Esophagus muscularis mucosa (tissue), 3 donors: ENCODE measurements at regions not wholly inside any gene's neighbourhood (a gene's known extent, or its start where the extent isn't known, plus 50 kb on each side); places are given as distances from the start of the nearest gene placed in this dataset.

Experiments
- POLR2AphosphoS5 ChIP-seq, 2 donors: sonication (generic); formaldehyde crosslinking; IDR thresholded peaks; one replicate each; pipeline ENCODE4 v1.6.1; 2017; ENCODE audit warnings: antibody characterized with exemption in 2 of 2
- TF ChIP-seq, protein P1 (sequence below), 3 experiments: fragments of 200-600 bp in 2 of 3; fragments of 450-650 bp in 1 of 3; sonication (generic) in 2 of 3; IDR thresholded peaks; one replicate each; pipeline ENCODE4 v1.5.1; 2017 to 2019; ENCODE audit warnings: antibody characterized with exemption in 3 of 3, mild to moderate bottlenecking in 2 of 3, moderate library complexity in 1 of 3

DNA sequence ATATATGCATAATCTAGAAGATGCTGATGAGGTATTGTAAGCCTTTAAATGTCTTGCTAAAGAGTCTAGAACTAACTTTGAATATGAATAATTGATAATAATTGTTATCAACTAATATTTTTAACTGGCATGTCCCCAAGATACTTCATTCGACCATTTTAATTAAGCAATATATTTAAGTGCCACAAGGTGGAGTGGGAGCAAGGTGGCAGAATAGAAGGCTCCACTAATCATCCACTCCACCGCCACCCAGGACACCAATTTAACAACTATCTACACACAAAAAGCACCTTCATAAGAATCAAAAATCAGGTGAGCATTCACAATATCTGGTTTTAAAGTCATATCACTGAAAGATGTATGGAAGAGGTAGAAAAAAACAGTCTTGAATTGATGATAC lies 409.6 kb downstream of the SEC23A start:
- TF ChIP-seq, protein P1, sequence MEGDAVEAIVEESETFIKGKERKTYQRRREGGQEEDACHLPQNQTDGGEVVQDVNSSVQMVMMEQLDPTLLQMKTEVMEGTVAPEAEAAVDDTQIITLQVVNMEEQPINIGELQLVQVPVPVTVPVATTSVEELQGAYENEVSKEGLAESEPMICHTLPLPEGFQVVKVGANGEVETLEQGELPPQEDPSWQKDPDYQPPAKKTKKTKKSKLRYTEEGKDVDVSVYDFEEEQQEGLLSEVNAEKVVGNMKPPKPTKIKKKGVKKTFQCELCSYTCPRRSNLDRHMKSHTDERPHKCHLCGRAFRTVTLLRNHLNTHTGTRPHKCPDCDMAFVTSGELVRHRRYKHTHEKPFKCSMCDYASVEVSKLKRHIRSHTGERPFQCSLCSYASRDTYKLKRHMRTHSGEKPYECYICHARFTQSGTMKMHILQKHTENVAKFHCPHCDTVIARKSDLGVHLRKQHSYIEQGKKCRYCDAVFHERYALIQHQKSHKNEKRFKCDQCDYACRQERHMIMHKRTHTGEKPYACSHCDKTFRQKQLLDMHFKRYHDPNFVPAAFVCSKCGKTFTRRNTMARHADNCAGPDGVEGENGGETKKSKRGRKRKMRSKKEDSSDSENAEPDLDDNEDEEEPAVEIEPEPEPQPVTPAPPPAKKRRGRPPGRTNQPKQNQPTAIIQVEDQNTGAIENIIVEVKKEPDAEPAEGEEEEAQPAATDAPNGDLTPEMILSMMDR (IDR thresholded peaks at IDR 0.05) = no peak
- no peak for TF ChIP-seq POLR2AphosphoS5 (IDR thresholded peaks at IDR 0.05)
